ENCODE measurements at regions not wholly inside any gene's neighbourhood (a gene's known extent, or its start where the extent isn't known, plus 50 kb on each side); places are given as distances from the start of the nearest gene placed in this dataset.

GRCh38 chr18:77990131-77990530, 740.5 kb downstream of the GALR1 start:
- no peak for ATAC-seq

GRCh38 chr18:77990901-77991300, 741.3 kb downstream of the GALR1 start:
- DNase-seq: no peak
- ATAC-seq: no peak

More at GRCh38 chr18:77990131-77990530, 740.5 kb downstream of the GALR1 start:
- DNase-seq: no peak

- no peak for ATAC-seq
- DNase-seq: no peak
These were observed 742.4 kb downstream of the GALR1 start for GRCh38 chr18:77992057-77992456.

GRCh38 chr18:77993188-77993981, 743.7 kb downstream of the GALR1 start:
- DNase-seq (no peak), ATAC-seq (no peak)

- ATAC-seq: no peak
These were observed 745.9 kb downstream of the GALR1 start for GRCh38 chr18:77995593-77995992.

GRCh38 chr18:77996737-77997136, 747.1 kb downstream of the GALR1 start:
- no peak for DNase-seq
- no peak for ATAC-seq

More at GRCh38 chr18:77995593-77995992, 745.9 kb downstream of the GALR1 start:
- no peak for DNase-seq

- ATAC-seq: no peak
- DNase-seq: no peak
These were observed 752.2 kb downstream of the GALR1 start for GRCh38 chr18:78001811-78002210.

GRCh38 chr18:78006006-78006773, 756.5 kb downstream of the GALR1 start:
- DNase-seq (no peak), ATAC-seq (no peak)

- ATAC-seq (no peak), DNase-seq (no peak)
These were observed 757.2 kb downstream of the GALR1 start for GRCh38 chr18:78006774-78007260.

- DNase-seq (no peak), ATAC-seq (no peak)
These were observed 760.7 kb downstream of the GALR1 start for GRCh38 chr18:78010363-78010762.

- ATAC-seq (no peak), DNase-seq (no peak)
These were observed 768.2 kb downstream of the GALR1 start for GRCh38 chr18:78017869-78018268.

- ATAC-seq: no peak
- no peak for DNase-seq
These were observed 771.5 kb downstream of the GALR1 start for GRCh38 chr18:78021196-78021595.

GRCh38 chr18:78031589-78031988, 781.9 kb downstream of the GALR1 start:
- ATAC-seq (no peak), DNase-seq (no peak)

GRCh38 chr18:78031991-78032390, 782.3 kb downstream of the GALR1 start:
- DNase-seq (no peak), ATAC-seq (no peak)

GRCh38 chr18:78032574-78032973, 782.9 kb downstream of the GALR1 start:
- ATAC-seq (no peak), DNase-seq (no peak)

- ATAC-seq (no peak), DNase-seq (no peak)
These were observed 785.1 kb downstream of the GALR1 start for GRCh38 chr18:78034755-78035154.

- ATAC-seq (no peak), DNase-seq (no peak)
These were observed 791.6 kb downstream of the GALR1 start for GRCh38 chr18:78041218-78041617.

GRCh38 chr18:78046631-78047030, 797.0 kb downstream of the GALR1 start:
- ATAC-seq (no peak), DNase-seq (no peak)

- DNase-seq (no peak), ATAC-seq (no peak)
These were observed 799.6 kb downstream of the GALR1 start for GRCh38 chr18:78049281-78049680.

- no peak for ATAC-seq
- no peak for DNase-seq
These were observed 805.2 kb downstream of the GALR1 start for GRCh38 chr18:78054801-78055200.

GRCh38 chr18:78056011-78056410, 806.4 kb downstream of the GALR1 start:
- DNase-seq (no peak), ATAC-seq (no peak)

- no peak for DNase-seq
- ATAC-seq: no peak
These were observed 820.4 kb downstream of the GALR1 start for GRCh38 chr18:78069784-78070664.
